Fibroblast of peridontal ligament (primary cell): ENCODE measurements at regions not wholly inside any gene's neighbourhood (a gene's known extent, or its start where the extent isn't known, plus 50 kb on each side); places are given as distances from the start of the nearest gene placed in this dataset.
A peak's percentile ranks its signal among the peaks of the same experiment; 100 is the strongest.

ENCODE experiments used
- DNase-seq: peaks from one replicate; pipeline ENCODE4 v3.0.0-alpha.2; 2010; ENCODE audit errors: extremely low read depth

DNA sequence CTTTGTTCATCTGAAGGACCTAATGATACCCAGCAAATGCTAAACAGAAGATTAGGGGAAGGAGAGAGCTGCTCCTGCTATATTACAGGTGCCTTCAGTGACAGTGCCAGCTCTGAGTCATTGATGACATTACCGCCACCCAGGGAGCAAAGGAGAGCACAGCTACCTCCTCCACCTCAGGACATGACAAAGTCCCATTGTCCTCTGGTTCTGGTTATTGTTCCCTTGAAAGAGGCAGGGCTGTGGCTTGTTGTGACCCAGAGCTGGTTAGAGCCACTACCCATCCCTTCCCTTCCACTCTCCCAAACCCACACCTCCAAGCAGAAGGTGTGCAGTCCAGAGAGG, 363.5 kb upstream of the DUSP10 start:
- no peak for DNase-seq

- DNase-seq = no peak
These were observed 363.0 kb upstream of the DUSP10 start for GRCh38 chr1:222104694-222105392.

GRCh38 chr1:222104097-222104496, 362.2 kb upstream of the DUSP10 start:
- DNase-seq = no peak

DNA sequence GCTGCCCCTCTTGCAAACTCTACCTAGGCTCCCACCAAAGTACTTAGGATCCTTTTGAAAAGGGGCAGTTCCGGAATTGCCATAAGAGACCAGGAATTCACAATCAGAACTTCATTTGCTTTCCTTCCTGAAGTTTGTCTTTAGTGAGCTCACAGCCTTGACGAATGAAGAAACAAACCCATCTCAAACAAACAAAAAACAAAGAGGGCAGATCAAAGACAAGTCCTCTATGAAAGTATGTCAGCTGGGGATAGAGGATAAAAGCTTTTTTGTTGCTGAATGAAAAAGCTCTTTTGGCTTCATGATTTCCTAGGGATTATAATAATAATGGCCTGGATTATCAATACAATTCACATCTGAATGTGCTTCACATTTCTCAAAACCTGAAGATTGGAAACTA, 357.9 kb upstream of the DUSP10 start:
- DNase-seq = no peak

GRCh38 chr1:222098404-222098803, 356.5 kb upstream of the DUSP10 start:
- no peak for DNase-seq

GRCh38 chr1:222097588-222097987, 355.7 kb upstream of the DUSP10 start:
- DNase-seq = no peak

DNA sequence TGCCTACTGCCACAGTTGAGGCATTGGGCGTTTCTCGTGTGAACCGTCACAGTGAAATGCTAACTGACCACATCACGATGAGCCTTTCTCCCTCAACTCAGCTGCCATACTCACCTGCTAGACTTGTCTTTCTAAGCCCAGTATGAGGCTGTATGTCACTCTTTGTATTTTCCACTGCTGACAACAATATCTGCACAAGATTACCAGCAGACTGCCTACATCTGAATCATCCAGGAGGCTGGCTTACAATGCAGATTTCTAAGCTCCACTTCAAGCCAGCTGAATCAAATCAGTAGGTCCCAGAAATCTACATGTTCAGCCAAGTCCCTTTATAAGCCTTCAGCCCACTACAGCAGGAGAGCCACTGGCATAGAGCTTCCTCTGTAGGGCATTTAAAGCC, 355.0 kb upstream of the DUSP10 start:
- DNase-seq = peak; percentile 72

DNA sequence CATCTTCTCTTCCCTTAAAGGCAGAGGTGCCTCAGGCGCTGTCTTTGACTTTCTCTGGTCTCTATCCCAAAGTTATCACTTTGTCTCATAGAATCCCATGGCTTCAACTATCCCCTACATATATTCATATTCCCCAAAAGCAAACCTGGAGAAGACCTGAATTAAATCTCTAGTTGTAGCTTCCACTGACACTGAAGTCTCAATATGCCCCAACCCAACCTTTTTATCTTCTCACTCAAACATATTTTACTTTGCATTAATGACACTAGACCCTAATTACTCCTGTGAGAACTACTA, 354.5 kb upstream of the DUSP10 start:
- DNase-seq = no peak

- no peak for DNase-seq
These were observed 354.0 kb upstream of the DUSP10 start for GRCh38 chr1:222095606-222096475.

DNA sequence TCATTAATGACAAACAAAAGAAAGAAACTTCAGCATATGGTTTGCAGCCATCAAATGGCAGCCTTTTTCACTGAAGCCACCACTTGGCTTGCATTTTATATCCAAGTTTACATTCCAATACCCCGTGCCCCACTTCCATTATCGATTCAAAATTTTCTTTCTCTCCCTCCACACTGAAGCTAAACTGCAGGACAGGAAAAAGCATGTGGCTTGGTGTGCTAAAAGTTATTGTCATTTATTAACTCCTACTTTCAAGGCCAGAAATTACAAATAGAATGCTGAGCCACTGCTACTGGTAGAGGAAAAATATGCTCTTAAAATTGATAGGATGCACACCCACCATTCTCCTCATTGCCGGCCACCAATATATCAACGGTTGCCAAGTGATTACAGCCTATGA, 351.6 kb upstream of the DUSP10 start:
- DNase-seq = no peak

DNA sequence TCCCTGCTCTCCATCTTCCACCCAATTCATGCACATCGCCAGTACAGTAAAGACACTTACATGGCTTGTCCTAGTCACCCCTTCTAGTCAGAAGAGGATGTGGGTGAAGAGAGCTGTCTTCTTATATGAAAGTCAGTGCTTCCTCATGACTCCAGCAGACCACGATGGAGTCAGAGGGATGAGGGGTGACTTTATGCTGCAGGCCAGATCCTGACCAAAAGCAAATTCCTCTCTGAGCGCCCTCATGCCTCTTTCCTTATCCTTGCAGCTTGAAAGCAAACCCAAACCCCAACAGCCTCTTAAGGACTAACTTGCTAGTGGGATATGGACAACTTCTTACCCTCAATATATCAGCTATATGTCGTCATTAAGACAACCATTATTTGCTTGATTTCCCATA, 348.2 kb upstream of the DUSP10 start:
- peak; percentile 34 for DNase-seq

GRCh38 chr1:222087221-222087920, 345.5 kb upstream of the DUSP10 start:
- peak; percentile 62 for DNase-seq

DNA sequence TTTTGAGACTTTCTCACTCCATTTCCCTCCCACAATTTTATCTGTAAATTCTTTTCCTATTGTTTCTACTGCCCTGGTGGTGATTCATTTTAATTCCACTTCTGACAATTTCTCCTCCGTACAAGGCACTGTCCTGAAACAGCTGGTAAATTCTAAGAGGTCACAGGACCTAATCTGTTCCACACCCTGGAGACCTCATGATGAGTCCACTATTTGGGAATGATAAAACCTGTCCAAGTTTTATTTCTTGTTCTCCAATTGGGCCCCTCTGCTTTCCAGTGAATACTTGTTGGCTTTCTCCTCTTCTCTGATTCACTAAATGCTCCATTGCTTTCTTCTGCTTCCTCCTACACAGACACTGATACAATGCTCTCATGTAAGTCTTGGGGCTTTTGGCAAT, 343.1 kb upstream of the DUSP10 start:
- DNase-seq = peak; percentile 82

GRCh38 chr1:222084048-222084447, 342.2 kb upstream of the DUSP10 start:
- no peak for DNase-seq

DNA sequence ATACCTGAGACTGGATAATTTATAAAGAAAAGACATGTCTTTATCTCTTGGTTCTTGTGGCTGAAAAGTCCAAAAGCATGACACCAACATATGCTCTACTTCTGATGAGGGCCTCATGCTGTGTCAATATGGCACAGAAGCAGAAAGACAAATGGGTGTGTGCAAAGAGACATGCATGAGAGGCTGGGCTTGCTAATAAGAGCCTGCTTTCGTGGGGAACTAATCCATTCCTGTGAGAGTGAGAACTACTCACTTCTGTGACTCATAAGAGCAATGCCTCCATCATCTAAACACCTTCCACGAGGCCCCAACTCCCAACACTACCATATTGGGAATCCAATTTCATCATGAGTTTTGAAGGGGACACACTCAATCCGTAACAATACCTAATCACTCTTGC, 340.0 kb upstream of the DUSP10 start:
- DNase-seq = no peak

- DNase-seq = peak; percentile 49
These were observed 337.7 kb upstream of the DUSP10 start for GRCh38 chr1:222079566-222079965.

GRCh38 chr1:222077206-222077605, 335.3 kb upstream of the DUSP10 start:
- no peak for DNase-seq

- DNase-seq = no peak
These were observed 332.4 kb upstream of the DUSP10 start for GRCh38 chr1:222074317-222074716.

- DNase-seq = peak; percentile 71
These were observed 331.6 kb upstream of the DUSP10 start for GRCh38 chr1:222073307-222073995.

DNA sequence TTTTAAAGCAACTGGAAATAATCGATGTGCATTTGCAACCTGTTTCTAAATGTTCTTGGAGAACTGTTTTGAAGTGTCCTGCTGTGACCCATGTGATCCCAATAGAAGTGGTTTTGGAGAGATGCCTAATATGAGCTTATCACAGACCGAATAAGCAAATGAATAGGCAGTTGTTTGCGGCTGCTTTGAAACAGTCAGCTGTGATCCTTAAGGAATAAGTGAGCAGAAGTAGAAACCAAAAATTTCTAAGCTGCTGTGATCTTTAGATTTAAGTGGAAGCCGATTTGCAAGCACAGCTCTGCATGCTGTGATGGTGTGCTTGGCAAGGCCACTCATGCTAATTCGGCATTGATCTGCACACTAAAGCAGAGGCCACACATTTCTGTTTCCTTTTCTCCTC, 329.5 kb upstream of the DUSP10 start:
- no peak for DNase-seq

GRCh38 chr1:222068937-222069336, 327.0 kb upstream of the DUSP10 start:
- no peak for DNase-seq

DNA sequence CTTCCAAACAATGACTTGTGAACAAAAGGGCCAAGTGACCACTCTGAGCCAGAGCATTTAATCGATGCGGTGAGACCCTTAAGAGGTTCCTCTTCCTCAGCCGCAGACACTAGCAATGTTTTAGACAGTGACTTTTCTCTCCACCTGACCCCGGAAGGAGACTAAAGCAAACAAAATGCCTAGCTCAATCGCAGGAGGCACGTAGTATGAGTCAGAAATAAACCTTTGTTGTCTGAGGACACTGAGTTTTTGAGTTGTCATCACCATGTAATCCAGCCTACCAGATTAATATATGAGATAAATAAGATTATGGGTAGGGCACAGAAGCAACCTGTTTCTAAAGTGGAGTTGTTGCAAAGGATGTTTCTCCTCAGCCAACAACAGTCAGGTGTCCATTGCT, 326.2 kb upstream of the DUSP10 start:
- no peak for DNase-seq
